HCT116 (cell line): ENCODE measurements at regions not wholly inside any gene's neighbourhood (a gene's known extent, or its start where the extent isn't known, plus 50 kb on each side); places are given as distances from the start of the nearest gene placed in this dataset.

Experiments used
- ATAC-seq: fragments of 200-7000 bp; cut with Tn5 transposase; 2 replicates; pipeline ENCODE4 v1.9.1; 2020; ENCODE audit warnings: mild to moderate bottlenecking, moderate library complexity
- BruUV-seq: library from RNA; stranded (reverse); fragments of 400-500 nt; replicated peaks from 2 replicates; lab custom pipeline; 2021; lab: Mats Ljungman, UMichigan
- CTCF ChIA-PET: fragments of 300-600 bp; sonication (Branson Sonifier 250); formaldehyde crosslinking; loops from one replicate; lab custom pipeline; 2021; ENCODE audit warnings: antibody characterized with exemption; lab: Charles Lee
- POLR2A ChIA-PET: fragments of 300-600, 350-600 bp; sonication (Branson Sonifier 250); formaldehyde crosslinking; loops from one replicate; lab custom pipeline; 2021; ENCODE audit warnings: antibody characterized with exemption; lab: Charles Lee
- RAD21 ChIA-PET, 2 experiments: fragments of 300-600 bp; sonication (Branson Sonifier 250); formaldehyde crosslinking; loops; one replicate each; lab custom pipeline; 2023; ENCODE audit warnings: low total read pairs in 2 of 2; ENCODE audit not compliant: uncharacterized antibody in 2 of 2, unreplicated experiment in 2 of 2, low non-redundant PET in 1 of 2; lab: Charles Lee
- DNase-seq: peaks from one replicate; pipeline ENCODE4 v3.0.0-alpha.2; 2010; ENCODE audit warnings: low read depth, low spot score
- H2AFZ ChIP-seq: fragments of 200-600 bp; shearing (Covaris generic), sonication (generic); 2 replicates; pipeline ENCODE4 v1.6.1; 2017; ENCODE audit warnings: low read depth, mixed run types, mixed read lengths, antibody characterized with exemption, low read length; ENCODE audit not compliant: poor library complexity, severe bottlenecking
- H3K27ac ChIP-seq: 2 replicates; pipeline ENCODE4 v1.5.1; 2012; ENCODE audit warnings: low read depth, low read length
- H3K27me3 ChIP-seq: fragments of 200-600 bp; sonication (generic); 2 replicates; pipeline ENCODE4 v1.6.1; 2016; ENCODE audit warnings: mixed run types, low read length, mixed read lengths; ENCODE audit not compliant: insufficient read depth
- H3K36me3 ChIP-seq, 2 experiments: fragments of 200-500 bp in 1 of 2; fragments of 200-600 bp in 1 of 2; sonication (Bioruptor generic) in 1 of 2; sonication (generic) in 1 of 2; 2 replicates each; pipeline versions ENCODE4 v1.5.1 to v1.6.1; 2014 to 2016; ENCODE audit warnings: low read length in 2 of 2, inconsistent platforms in 1 of 2, mixed read lengths in 1 of 2, mixed run types in 1 of 2; ENCODE audit not compliant: insufficient read depth in 2 of 2, control insufficient read depth in 1 of 2
- H3K4me1 ChIP-seq, 2 experiments: fragments of 200-600 bp in 1 of 2; sonication (generic) in 1 of 2; 2 replicates each; pipeline versions ENCODE4 v1.5.1 to v1.6.1; 2012 to 2017; ENCODE audit warnings: low read length in 2 of 2, inconsistent platforms in 1 of 2, mild to moderate bottlenecking in 1 of 2, mixed read lengths in 1 of 2, mixed run types in 1 of 2, moderate library complexity in 1 of 2; ENCODE audit not compliant: insufficient read depth in 2 of 2, control insufficient read depth in 1 of 2
- H3K4me2 ChIP-seq: fragments of 200-600 bp; sonication (generic); 2 replicates; pipeline ENCODE4 v1.6.1; 2017; ENCODE audit warnings: mixed run types, low read length, mixed read lengths
- H3K4me3 ChIP-seq, 2 experiments: fragments of 200-600 bp in 1 of 2; sonication (generic) in 1 of 2; replicated peaks in 1 of 2; 2 replicates each; pipeline ENCODE4 v1.5.1; 2011 to 2016; ENCODE audit warnings: low read length in 2 of 2, control low read depth in 1 of 2, low read depth in 1 of 2, mild to moderate bottlenecking in 1 of 2, mixed read lengths in 1 of 2, mixed run types in 1 of 2
- H3K79me2 ChIP-seq: fragments of 200-600 bp; sonication (generic); 2 replicates; pipeline ENCODE4 v1.6.1; 2017; ENCODE audit warnings: mild to moderate bottlenecking, mixed run types, low read length, moderate library complexity, mixed read lengths; ENCODE audit not compliant: insufficient read depth
- H3K9ac ChIP-seq: fragments of 200-600 bp; sonication (generic); 2 replicates; pipeline ENCODE4 v1.6.1; 2016; ENCODE audit warnings: low read length, mixed read lengths
- H3K9me2 ChIP-seq: fragments of 200-600 bp; sonication (generic), shearing (Covaris generic); 2 replicates; pipeline ENCODE4 v1.6.1; 2017; ENCODE audit warnings: mixed run types, mild to moderate bottlenecking, moderate library complexity; ENCODE audit not compliant: insufficient read depth
- H3K9me3 ChIP-seq, 2 experiments: fragments of 200-500 bp in 1 of 2; fragments of 200-600 bp in 1 of 2; sonication (Bioruptor generic) in 1 of 2; sonication (generic) in 1 of 2; 2 replicates each; pipeline ENCODE4 v1.6.1; 2014 to 2017; ENCODE audit warnings: low read length in 2 of 2, mixed read lengths in 2 of 2, inconsistent platforms in 1 of 2, low read depth in 1 of 2, mild to moderate bottlenecking in 1 of 2, mixed run types in 1 of 2, moderate library complexity in 1 of 2; ENCODE audit not compliant: control insufficient read depth in 1 of 2, insufficient read depth in 1 of 2
- H4K20me1 ChIP-seq: fragments of 200-600 bp; sonication (generic), shearing (Covaris generic); 2 replicates; pipeline ENCODE4 v1.6.1; 2017; ENCODE audit warnings: mixed run types, mild to moderate bottlenecking, moderate library complexity; ENCODE audit not compliant: insufficient read depth
- CTCF ChIP-seq, 3 experiments: fragments of 200-600 bp in 1 of 3; sonication (generic) in 1 of 3; IDR thresholded peaks in 2 of 3; conservative IDR thresholded peaks in 1 of 3; 2 replicates each; pipeline ENCODE4 v1.5.1; 2012 to 2017; ENCODE audit warnings: low read depth in 2 of 3, low read length in 2 of 3, antibody characterized with exemption in 1 of 3, borderline replicate concordance in 1 of 3, control low read depth in 1 of 3, mild to moderate bottlenecking in 1 of 3, mixed read lengths in 1 of 3, mixed run types in 1 of 3, moderate library complexity in 1 of 3; ENCODE audit not compliant: insufficient read depth in 1 of 3
- EGR1 ChIP-seq: IDR thresholded peaks from 2 replicates; pipeline ENCODE4 v1.6.1; 2012; ENCODE audit warnings: low read depth
- ELF1 ChIP-seq: IDR thresholded peaks from 2 replicates; pipeline ENCODE4 v1.6.1; 2012; ENCODE audit warnings: low read depth, borderline replicate concordance
- JUND ChIP-seq: IDR thresholded peaks from 2 replicates; pipeline ENCODE4 v1.6.1; 2012
- POLR2AphosphoS5 ChIP-seq: IDR thresholded peaks from 2 replicates; pipeline ENCODE4 v1.6.1; 2011; ENCODE audit warnings: mild to moderate bottlenecking, low read depth, low read length, moderate library complexity
- RAD21 ChIP-seq: IDR thresholded peaks from 2 replicates; pipeline ENCODE4 v1.6.1; 2012; ENCODE audit warnings: low read depth, mild to moderate bottlenecking
- REST ChIP-seq: IDR thresholded peaks from 2 replicates; pipeline ENCODE4 v1.6.1; 2012; ENCODE audit warnings: low read depth
- SIN3A ChIP-seq: IDR thresholded peaks from 2 replicates; pipeline ENCODE4 v1.6.1; 2012; ENCODE audit warnings: low read depth
- SRF ChIP-seq: IDR thresholded peaks from 2 replicates; pipeline ENCODE4 v1.6.1; 2012; ENCODE audit warnings: low read depth
- TCF7L2 ChIP-seq: IDR thresholded peaks from 2 replicates; pipeline ENCODE4 v1.7.0; 2011; ENCODE audit warnings: borderline replicate concordance, inconsistent platforms; ENCODE audit not compliant: insufficient read depth, insufficient read length; ENCODE audit errors: extremely low read depth
- ZFX ChIP-seq: fragments of 450-650 bp; IDR thresholded peaks from 2 replicates; pipeline ENCODE4 v1.6.1; 2017
- ZNF274 ChIP-seq: fragments of 200-500 bp; sonication (Bioruptor generic); IDR thresholded peaks from 2 replicates; pipeline ENCODE4 v1.6.1; 2014; ENCODE audit warnings: mild to moderate bottlenecking, low read depth, low read length, inconsistent platforms
- intact Hi-C: fragments of 100-400 bp; cut with micrococcal nuclease; formaldehyde crosslinking; loops from 2 replicates; pipeline ENCODE4 v1.10.0; 2022
- TF ChIP-seq, protein P1 (sequence below): IDR thresholded peaks from 2 replicates; pipeline ENCODE4 v1.6.1; 2011; ENCODE audit warnings: mild to moderate bottlenecking, low read length, moderate library complexity; ENCODE audit not compliant: insufficient replicate concordance; ENCODE audit errors: extremely low read depth

DNA sequence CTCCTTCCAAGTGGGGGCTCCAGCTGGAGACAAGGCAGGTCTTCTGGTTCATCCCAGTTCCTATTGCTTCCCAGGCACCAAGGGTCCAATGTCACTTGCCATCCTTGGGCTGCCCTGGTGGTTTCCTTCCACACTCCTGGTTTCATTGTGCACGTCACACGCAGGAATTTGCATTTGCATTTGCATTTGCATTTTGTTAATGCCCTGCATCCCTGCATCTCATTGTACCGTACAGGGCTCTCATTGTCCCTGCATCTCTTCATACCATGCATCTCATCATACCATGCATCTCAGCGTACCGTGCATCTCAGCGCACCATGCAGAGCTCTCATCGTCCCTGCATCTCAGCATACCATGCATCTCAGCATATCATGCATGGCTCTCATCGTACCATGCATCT, 112.2 kb upstream of the SYT13 start:
- Histone ChIP-seq H3K4me2 (no peak overlapping the region), H3K27ac (no peak overlapping the region), H4K20me1 (no peaks in the 10 kb centered on the region), H3K9me3 (no peaks in the 10 kb centered on the region), H3K9me2 (no peaks in the 10 kb centered on the region), H3K27me3 (peaks cover 26% of the 10 kb centered on the region), H3K4me1 (no peaks in the 10 kb centered on the region), H3K36me3 (no peaks in the 10 kb centered on the region), H3K79me2 (no peaks in the 10 kb centered on the region), H3K9ac (no peak overlapping the region), H3K4me3 (no peak overlapping the region)
- DNase-seq, result no peak
- BruUV-seq, result no TSS peak
- ChIA-PET POLR2A (no interaction called here), RAD21 (no interaction called here)
- no peak for ATAC-seq
- intact Hi-C loops, result no loop called here
- no peak for TF ChIP-seq ZFX
- TF ChIP-seq, all 23 proteins: peak for 0
- CTCF ChIA-PET, result interaction anchor here (0.9 to 1.8 kb wide), 2 partner anchors 9 to 373 kb away, joined by 4 to 6 read pairs; no protein-coding TSS in a partner anchor
- H2AFZ ChIP-seq, result no peak overlapping the region

GRCh38 chr11:45396394-45396793, 110.3 kb upstream of the SYT13 start:
- Histone ChIP-seq H3K79me2 (no peaks in the 10 kb centered on the region), H4K20me1 (no peaks in the 10 kb centered on the region), H2AFZ (no peak overlapping the region), H3K4me3 (no peak overlapping the region), H3K27ac (no peak overlapping the region), H3K27me3 (peaks cover 21% of the 10 kb centered on the region), H3K9ac (no peak overlapping the region), H3K36me3 (no peaks in the 10 kb centered on the region), H3K4me1 (no peaks in the 10 kb centered on the region), H3K9me2 (no peaks in the 10 kb centered on the region), H3K4me2 (no peak overlapping the region), H3K9me3 (no peaks in the 10 kb centered on the region)
- POLR2A ChIA-PET, result interaction anchor here (0.6 kb wide), 1 partner anchor 669 kb away, joined by 4 read pairs; no protein-coding TSS in a partner anchor
- DNase-seq (no peak), ATAC-seq (no peak)
- RAD21 ChIA-PET, result no interaction called here
- no TSS peak for BruUV-seq
- CTCF ChIA-PET, result interaction anchor here (1.4 to 1.5 kb wide), 2 partner anchors 11 to 25 kb away, joined by 3 to 6 read pairs; no protein-coding TSS in a partner anchor
- intact Hi-C loops, result no loop called here
- TF ChIP-seq REST (no peak), EGR1 (no peak), ZNF274 (no peak), SRF (no peak), SIN3A (no peak), ELF1 (no peak), JUND (no peak), POLR2AphosphoS5 (no peak), TCF7L2 (no peak), CTCF (IDR thresholded peaks at IDR 0.05 in 2 of 3, conservative IDR thresholded peaks at IDR 0.05 in 1 of 3; ENCODE audit: borderline replicate concordance in 1 of 3, insufficient read depth in 1 of 3, low read depth in 2 of 3, low read length in 2 of 3) (no peak), RAD21 (no peak)
- TF ChIP-seq, protein P1, sequence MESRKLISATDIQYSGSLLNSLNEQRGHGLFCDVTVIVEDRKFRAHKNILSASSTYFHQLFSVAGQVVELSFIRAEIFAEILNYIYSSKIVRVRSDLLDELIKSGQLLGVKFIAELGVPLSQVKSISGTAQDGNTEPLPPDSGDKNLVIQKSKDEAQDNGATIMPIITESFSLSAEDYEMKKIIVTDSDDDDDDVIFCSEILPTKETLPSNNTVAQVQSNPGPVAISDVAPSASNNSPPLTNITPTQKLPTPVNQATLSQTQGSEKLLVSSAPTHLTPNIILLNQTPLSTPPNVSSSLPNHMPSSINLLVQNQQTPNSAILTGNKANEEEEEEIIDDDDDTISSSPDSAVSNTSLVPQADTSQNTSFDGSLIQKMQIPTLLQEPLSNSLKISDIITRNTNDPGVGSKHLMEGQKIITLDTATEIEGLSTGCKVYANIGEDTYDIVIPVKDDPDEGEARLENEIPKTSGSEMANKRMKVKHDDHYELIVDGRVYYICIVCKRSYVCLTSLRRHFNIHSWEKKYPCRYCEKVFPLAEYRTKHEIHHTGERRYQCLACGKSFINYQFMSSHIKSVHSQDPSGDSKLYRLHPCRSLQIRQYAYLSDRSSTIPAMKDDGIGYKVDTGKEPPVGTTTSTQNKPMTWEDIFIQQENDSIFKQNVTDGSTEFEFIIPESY, result no peak
